ENCODE measurements at regions not wholly inside any gene's neighbourhood (a gene's known extent, or its start where the extent isn't known, plus 50 kb on each side); places are given as distances from the start of the nearest gene placed in this dataset.
A peak's percentile ranks its signal among the peaks of the same experiment; 100 is the strongest.
"Not testable (repeated sequence)": the region's sequence is repeated elsewhere in the genome, so short reads cannot be mapped to it uniquely, and the experiment has no call there.

- no peak overlapping the region for H3K27ac Mint-ChIP-seq
- H3K4me1 Mint-ChIP-seq (ENCODE audit: low read depth), result peaks cover 43% of the 10 kb centered on the region
- H3K27me3 Mint-ChIP-seq, result no peaks in the 10 kb centered on the region
- DNase-seq, result no peak
- no peaks in the 10 kb centered on the region for H3K36me3 Mint-ChIP-seq (ENCODE audit: low read depth)
- no peaks in the 10 kb centered on the region for H3K9me3 Mint-ChIP-seq
- H3K4me3 Mint-ChIP-seq, result no peak overlapping the region
Measured at GRCh38 chr14:71397371-71397770, 490.1 kb downstream of the PCNX1 start.

- Mint-ChIP-seq H3K9me3 (no peaks in the 10 kb centered on the region), H3K27ac (peak overlapping the region; percentile 85), H3K4me3 (no peak overlapping the region), H3K36me3 (ENCODE audit: low read depth) (no peaks in the 10 kb centered on the region), H3K27me3 (no peaks in the 10 kb centered on the region), H3K4me1 (ENCODE audit: low read depth) (peaks cover 46% of the 10 kb centered on the region)
- DNase-seq, result no peak
Measured at GRCh38 chr14:71398450-71398849, 491.2 kb downstream of the PCNX1 start.

- no peak for DNase-seq
- H3K36me3 Mint-ChIP-seq (ENCODE audit: low read depth), result peaks cover 2% of the 10 kb centered on the region
- no peaks in the 10 kb centered on the region for H3K27me3 Mint-ChIP-seq
- peak overlapping the region; percentile 85 for H3K27ac Mint-ChIP-seq
- H3K4me3 Mint-ChIP-seq, result peak overlapping the region; percentile 6
- no peaks in the 10 kb centered on the region for H3K9me3 Mint-ChIP-seq
- peaks cover 49% of the 10 kb centered on the region for H3K4me1 Mint-ChIP-seq (ENCODE audit: low read depth)
Measured at GRCh38 chr14:71399057-71399487, 491.8 kb downstream of the PCNX1 start.

- H3K36me3 Mint-ChIP-seq (ENCODE audit: low read depth), result peaks cover 2% of the 10 kb centered on the region
- DNase-seq, result no peak
- H3K27ac Mint-ChIP-seq, result no peak overlapping the region
- no peaks in the 10 kb centered on the region for H3K9me3 Mint-ChIP-seq
- H3K4me1 Mint-ChIP-seq (ENCODE audit: low read depth), result peaks cover 39% of the 10 kb centered on the region
- no peak overlapping the region for H3K4me3 Mint-ChIP-seq
- no peaks in the 10 kb centered on the region for H3K27me3 Mint-ChIP-seq
Measured at GRCh38 chr14:71400871-71401321, 493.6 kb downstream of the PCNX1 start.

- not testable (repeated sequence) for H3K36me3 Mint-ChIP-seq (ENCODE audit: low read depth); H3K27ac Mint-ChIP-seq; H3K27me3 Mint-ChIP-seq; H3K4me3 Mint-ChIP-seq; DNase-seq; H3K9me3 Mint-ChIP-seq
- H3K4me1 Mint-ChIP-seq (ENCODE audit: low read depth), result peaks cover 39% of the 10 kb centered on the region
Measured at GRCh38 chr14:71402415-71402814, 495.2 kb downstream of the PCNX1 start.

- no peak for DNase-seq
- no peaks in the 10 kb centered on the region for H3K9me3 Mint-ChIP-seq
- H3K4me3 Mint-ChIP-seq, result no peak overlapping the region
- H3K27ac Mint-ChIP-seq, result no peak overlapping the region
- H3K4me1 Mint-ChIP-seq (ENCODE audit: low read depth), result peaks cover 41% of the 10 kb centered on the region
- no peaks in the 10 kb centered on the region for H3K27me3 Mint-ChIP-seq
- peaks cover 2% of the 10 kb centered on the region for H3K36me3 Mint-ChIP-seq (ENCODE audit: low read depth)
Measured at GRCh38 chr14:71403656-71404055, 496.4 kb downstream of the PCNX1 start.

GRCh38 chr14:71405676-71406075 is 498.4 kb downstream of the PCNX1 start:
- Mint-ChIP-seq H3K4me1 (ENCODE audit: low read depth) (peaks cover 44% of the 10 kb centered on the region), H3K9me3 (no peaks in the 10 kb centered on the region), H3K36me3 (ENCODE audit: low read depth) (peaks cover 9% of the 10 kb centered on the region), H3K4me3 (no peak overlapping the region), H3K27ac (no peak overlapping the region), H3K27me3 (no peaks in the 10 kb centered on the region)
- no peak for DNase-seq

GRCh38 chr14:71408362-71409030 is 501.2 kb downstream of the PCNX1 start:
- peaks cover 12% of the 10 kb centered on the region for H3K36me3 Mint-ChIP-seq (ENCODE audit: low read depth)
- H3K4me3 Mint-ChIP-seq, result no peak overlapping the region
- H3K27ac Mint-ChIP-seq, result no peak overlapping the region
- H3K4me1 Mint-ChIP-seq (ENCODE audit: low read depth), result peaks cover 53% of the 10 kb centered on the region
- DNase-seq, result no peak
- H3K27me3 Mint-ChIP-seq, result no peaks in the 10 kb centered on the region
- no peaks in the 10 kb centered on the region for H3K9me3 Mint-ChIP-seq

- DNase-seq, result no peak
- Mint-ChIP-seq H3K36me3 (ENCODE audit: low read depth) (peaks cover 23% of the 10 kb centered on the region), H3K4me1 (ENCODE audit: low read depth) (peaks cover 46% of the 10 kb centered on the region), H3K9me3 (no peaks in the 10 kb centered on the region), H3K27me3 (no peaks in the 10 kb centered on the region), H3K4me3 (no peak overlapping the region), H3K27ac (peak overlapping the region; percentile 72)
Measured at GRCh38 chr14:71410578-71411284, 503.5 kb downstream of the PCNX1 start.

GRCh38 chr14:71411285-71411595 is 504.0 kb downstream of the PCNX1 start:
- H3K4me1 Mint-ChIP-seq (ENCODE audit: low read depth), result peaks cover 46% of the 10 kb centered on the region
- H3K9me3 Mint-ChIP-seq, result no peaks in the 10 kb centered on the region
- peaks cover 25% of the 10 kb centered on the region for H3K36me3 Mint-ChIP-seq (ENCODE audit: low read depth)
- peak overlapping the region; percentile 57 for H3K27ac Mint-ChIP-seq
- no peak for DNase-seq
- H3K4me3 Mint-ChIP-seq, result no peak overlapping the region
- H3K27me3 Mint-ChIP-seq, result no peaks in the 10 kb centered on the region

GRCh38 chr14:71411738-71412137 is 504.5 kb downstream of the PCNX1 start:
- Mint-ChIP-seq H3K9me3 (no peaks in the 10 kb centered on the region), H3K36me3 (ENCODE audit: low read depth) (peaks cover 27% of the 10 kb centered on the region), H3K27ac (peak overlapping the region; percentile 57), H3K4me3 (no peak overlapping the region), H3K4me1 (ENCODE audit: low read depth) (peaks cover 48% of the 10 kb centered on the region), H3K27me3 (no peaks in the 10 kb centered on the region)
- DNase-seq, result no peak

- Mint-ChIP-seq H3K4me3 (no peak overlapping the region), H3K27me3 (no peaks in the 10 kb centered on the region), H3K9me3 (no peaks in the 10 kb centered on the region), H3K4me1 (ENCODE audit: low read depth) (peaks cover 26% of the 10 kb centered on the region), H3K36me3 (ENCODE audit: low read depth) (peaks cover 44% of the 10 kb centered on the region), H3K27ac (no peak overlapping the region)
- DNase-seq, result no peak
Measured at GRCh38 chr14:71414631-71415403, 507.6 kb downstream of the PCNX1 start.

- no peaks in the 10 kb centered on the region for H3K9me3 Mint-ChIP-seq
- no peak overlapping the region for H3K27ac Mint-ChIP-seq
Measured at GRCh38 chr14:71415404-71415690, 508.1 kb downstream of the PCNX1 start.

GRCh38 chr14:71416392-71416791 is 509.1 kb downstream of the PCNX1 start:
- peaks cover 11% of the 10 kb centered on the region for H3K4me1 Mint-ChIP-seq (ENCODE audit: low read depth)
- H3K27me3 Mint-ChIP-seq, result no peaks in the 10 kb centered on the region
- DNase-seq, result no peak
- H3K9me3 Mint-ChIP-seq, result no peaks in the 10 kb centered on the region
- no peak overlapping the region for H3K4me3 Mint-ChIP-seq
- H3K36me3 Mint-ChIP-seq (ENCODE audit: low read depth), result peaks cover 53% of the 10 kb centered on the region
- no peak overlapping the region for H3K27ac Mint-ChIP-seq

More at GRCh38 chr14:71415404-71415690, 508.1 kb downstream of the PCNX1 start:
- peaks cover 46% of the 10 kb centered on the region for H3K36me3 Mint-ChIP-seq (ENCODE audit: low read depth)
- no peak overlapping the region for H3K4me3 Mint-ChIP-seq
- peaks cover 21% of the 10 kb centered on the region for H3K4me1 Mint-ChIP-seq (ENCODE audit: low read depth)
- H3K27me3 Mint-ChIP-seq, result no peaks in the 10 kb centered on the region
- no peak for DNase-seq

All from activated T-cell treated with anti-CD3 and anti-CD28 coated beads, Interleukin-2, amount 50 U/mL, for 24 hours (primary cell).